ENCODE measurements at regions not wholly inside any gene's neighbourhood (a gene's known extent, or its start where the extent isn't known, plus 50 kb on each side); places are given as distances from the start of the nearest gene placed in this dataset.

- Histone ChIP-seq H3K9ac (ENCODE audit: low read length) (no peak overlapping the region), H3K4me3 (ENCODE audit: low read length) (no peak overlapping the region)
These were observed 388.0 kb downstream of the SEC14L1 start for GRCh38 chr17:77528516-77529327.

DNA sequence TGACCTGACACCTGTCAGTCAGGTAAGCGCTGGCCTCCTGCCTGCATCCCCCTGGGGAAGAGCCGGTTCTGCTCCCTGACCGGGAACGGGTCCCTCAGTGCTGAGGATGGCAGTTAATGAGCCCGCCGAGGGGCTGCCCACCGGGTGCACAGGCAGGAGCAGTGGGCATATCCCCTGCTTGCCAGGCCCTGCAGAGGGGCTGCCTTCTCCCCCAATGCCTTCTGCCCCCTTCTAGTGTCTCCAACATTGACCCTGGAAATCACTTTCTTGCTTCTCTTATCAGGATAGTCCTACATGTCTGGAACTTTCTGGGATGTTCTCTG lies 388.5 kb downstream of the SEC14L1 start:
- no peak overlapping the region for H3K9ac ChIP-seq (ENCODE audit: low read length)
- H3K4me3 ChIP-seq (ENCODE audit: low read length) = no peak overlapping the region
- no peaks in the 10 kb centered on the region for H3K36me3 ChIP-seq (replicated peaks; ENCODE audit: low read depth, low read length)
- H2AFZ ChIP-seq (ENCODE audit: low read depth, low read length) = no peak overlapping the region
- H3K79me2 ChIP-seq (ENCODE audit: low read length) = no peaks in the 10 kb centered on the region
- no peaks in the 10 kb centered on the region for H3K27me3 ChIP-seq (ENCODE audit: low read depth, low read length)
- no peak overlapping the region for H3K4me2 ChIP-seq (ENCODE audit: low read length)
- H3K4me1 ChIP-seq (ENCODE audit: low read length) = no peaks in the 10 kb centered on the region
- H3K27ac ChIP-seq (ENCODE audit: low read length) = no peak overlapping the region
- no peaks in the 10 kb centered on the region for H4K20me1 ChIP-seq (ENCODE audit: insufficient read depth, low read length)
- H3K9me3 ChIP-seq (ENCODE audit: insufficient read depth, low read length) = no peaks in the 10 kb centered on the region
- no peak for TF ChIP-seq EZH2phosphoT487 (IDR thresholded peaks at IDR 0.05; ENCODE audit: low read depth)
- TF ChIP-seq, protein P1, sequence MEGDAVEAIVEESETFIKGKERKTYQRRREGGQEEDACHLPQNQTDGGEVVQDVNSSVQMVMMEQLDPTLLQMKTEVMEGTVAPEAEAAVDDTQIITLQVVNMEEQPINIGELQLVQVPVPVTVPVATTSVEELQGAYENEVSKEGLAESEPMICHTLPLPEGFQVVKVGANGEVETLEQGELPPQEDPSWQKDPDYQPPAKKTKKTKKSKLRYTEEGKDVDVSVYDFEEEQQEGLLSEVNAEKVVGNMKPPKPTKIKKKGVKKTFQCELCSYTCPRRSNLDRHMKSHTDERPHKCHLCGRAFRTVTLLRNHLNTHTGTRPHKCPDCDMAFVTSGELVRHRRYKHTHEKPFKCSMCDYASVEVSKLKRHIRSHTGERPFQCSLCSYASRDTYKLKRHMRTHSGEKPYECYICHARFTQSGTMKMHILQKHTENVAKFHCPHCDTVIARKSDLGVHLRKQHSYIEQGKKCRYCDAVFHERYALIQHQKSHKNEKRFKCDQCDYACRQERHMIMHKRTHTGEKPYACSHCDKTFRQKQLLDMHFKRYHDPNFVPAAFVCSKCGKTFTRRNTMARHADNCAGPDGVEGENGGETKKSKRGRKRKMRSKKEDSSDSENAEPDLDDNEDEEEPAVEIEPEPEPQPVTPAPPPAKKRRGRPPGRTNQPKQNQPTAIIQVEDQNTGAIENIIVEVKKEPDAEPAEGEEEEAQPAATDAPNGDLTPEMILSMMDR (IDR thresholded peaks at IDR 0.05; ENCODE audit: low read depth, low read length) = no peak

More at GRCh38 chr17:77528516-77529327, 388.0 kb downstream of the SEC14L1 start:
- Histone ChIP-seq H3K27ac (ENCODE audit: low read length) (no peak overlapping the region), H3K9me3 (ENCODE audit: insufficient read depth, low read length) (no peaks in the 10 kb centered on the region), H3K79me2 (ENCODE audit: low read length) (no peaks in the 10 kb centered on the region), H4K20me1 (ENCODE audit: insufficient read depth, low read length) (no peaks in the 10 kb centered on the region), H3K4me2 (ENCODE audit: low read length) (no peak overlapping the region), H3K4me1 (ENCODE audit: low read length) (no peaks in the 10 kb centered on the region), H3K27me3 (ENCODE audit: low read depth, low read length) (no peaks in the 10 kb centered on the region), H3K36me3 (replicated peaks; ENCODE audit: low read depth, low read length) (no peaks in the 10 kb centered on the region), H2AFZ (ENCODE audit: low read depth, low read length) (no peak overlapping the region)
- TF ChIP-seq, protein P1 (IDR thresholded peaks at IDR 0.05; ENCODE audit: low read depth, low read length) = no peak
- TF ChIP-seq EZH2phosphoT487 (IDR thresholded peaks at IDR 0.05; ENCODE audit: low read depth) = no peak

DNA sequence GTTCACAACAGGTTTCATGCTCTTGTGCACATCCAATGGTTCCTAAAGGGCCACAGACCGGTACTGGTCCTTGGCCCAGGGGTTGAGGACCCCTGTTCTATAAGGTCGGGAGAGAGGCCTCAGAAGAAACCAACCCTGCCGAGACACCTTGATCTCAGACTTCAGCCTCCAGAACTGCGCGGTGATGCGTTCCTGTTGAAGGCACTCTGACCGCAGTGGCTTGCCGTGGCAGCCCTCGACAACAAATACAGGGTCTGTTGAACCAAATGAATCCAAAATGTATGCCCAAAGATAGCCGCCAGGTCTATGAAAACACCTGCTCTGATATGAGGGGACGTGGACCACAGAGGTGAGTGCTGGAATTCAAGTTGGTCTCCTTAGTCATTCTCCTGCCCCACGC lies 389.8 kb downstream of the SEC14L1 start:
- Histone ChIP-seq H3K27ac (ENCODE audit: low read length) (no peak overlapping the region), H3K79me2 (ENCODE audit: low read length) (no peaks in the 10 kb centered on the region), H3K4me1 (ENCODE audit: low read length) (no peaks in the 10 kb centered on the region), H3K4me2 (ENCODE audit: low read length) (no peak overlapping the region), H3K4me3 (ENCODE audit: low read length) (no peak overlapping the region), H4K20me1 (ENCODE audit: insufficient read depth, low read length) (no peaks in the 10 kb centered on the region), H2AFZ (ENCODE audit: low read depth, low read length) (no peak overlapping the region), H3K9ac (ENCODE audit: low read length) (no peak overlapping the region), H3K9me3 (ENCODE audit: insufficient read depth, low read length) (no peaks in the 10 kb centered on the region), H3K36me3 (replicated peaks; ENCODE audit: low read depth, low read length) (no peaks in the 10 kb centered on the region), H3K27me3 (ENCODE audit: low read depth, low read length) (no peaks in the 10 kb centered on the region)
- TF ChIP-seq EZH2phosphoT487 (IDR thresholded peaks at IDR 0.05; ENCODE audit: low read depth) = no peak

DNA sequence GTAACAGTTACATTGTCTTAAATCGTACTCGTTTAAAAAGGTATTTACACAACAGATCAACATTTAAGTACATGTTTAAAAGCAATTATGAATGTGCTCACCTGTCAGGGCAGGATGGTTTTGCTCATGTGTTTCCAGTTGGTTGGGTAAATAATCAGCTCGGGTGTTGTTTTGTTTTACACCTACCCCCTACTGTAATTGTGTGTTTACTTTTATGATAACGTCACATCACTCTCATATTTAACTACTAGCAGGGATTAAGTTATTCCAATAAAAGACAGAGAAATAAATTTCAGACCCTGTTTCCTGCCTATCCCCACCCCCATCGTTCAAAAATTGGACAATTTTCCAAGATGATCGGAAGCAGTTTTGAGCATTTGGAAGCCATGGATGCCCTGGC lies 390.2 kb downstream of the SEC14L1 start:
- no peaks in the 10 kb centered on the region for H3K36me3 ChIP-seq (replicated peaks; ENCODE audit: low read depth, low read length)

More for the DNA sequence above, 390.2 kb downstream of the SEC14L1 start:
- no peak overlapping the region for H3K27ac ChIP-seq (ENCODE audit: low read length)
- H3K4me1 ChIP-seq (ENCODE audit: low read length) = no peaks in the 10 kb centered on the region
- H2AFZ ChIP-seq (ENCODE audit: low read depth, low read length) = no peak overlapping the region
- no peak overlapping the region for H3K4me3 ChIP-seq (ENCODE audit: low read length)
- H3K27me3 ChIP-seq (ENCODE audit: low read depth, low read length) = peaks cover 2% of the 10 kb centered on the region; the same call in 1 of the 2 replicates
- H3K9me3 ChIP-seq (ENCODE audit: insufficient read depth, low read length) = no peaks in the 10 kb centered on the region
- no peak overlapping the region for H3K4me2 ChIP-seq (ENCODE audit: low read length)
- H4K20me1 ChIP-seq (ENCODE audit: insufficient read depth, low read length) = no peaks in the 10 kb centered on the region
- H3K79me2 ChIP-seq (ENCODE audit: low read length) = no peaks in the 10 kb centered on the region
- TF ChIP-seq, protein P1 (IDR thresholded peaks at IDR 0.05; ENCODE audit: low read depth, low read length) = no peak
- no peak for TF ChIP-seq EZH2phosphoT487 (IDR thresholded peaks at IDR 0.05; ENCODE audit: low read depth)
- no peak overlapping the region for H3K9ac ChIP-seq (ENCODE audit: low read length)

Data from OCI-LY3 (cell line).